NCI-H526 (cell line): ENCODE measurements at regions not wholly inside any gene's neighbourhood (a gene's known extent, or its start where the extent isn't known, plus 50 kb on each side); places are given as distances from the start of the nearest gene placed in this dataset.
"Not testable (repeated sequence)": the region's sequence is repeated elsewhere in the genome, so short reads cannot be mapped to it uniquely, and the experiment has no call there.

Experiments
- DNase-seq, 2 experiments: peaks; one replicate each; lab custom pipeline; 2025; lab: John Stamatoyannopoulos, UW

GRCh38 chr14:24744641-24745040 lies 110.7 kb upstream of the GZMB start:
- DNase-seq = no peak

- DNase-seq = no peak
Observed at GRCh38 chr14:24741871-24742270, 107.9 kb upstream of the GZMB start.

GRCh38 chr14:24735984-24736630 lies 102.1 kb upstream of the GZMB start:
- no peak for DNase-seq

GRCh38 chr14:24734917-24735500 lies 101.0 kb upstream of the GZMB start:
- DNase-seq = peak; percentile 16 to 67

GRCh38 chr14:24726480-24726879 lies 92.5 kb upstream of the GZMB start:
- no peak for DNase-seq

- DNase-seq = no peak
Observed at GRCh38 chr14:24725311-24725710, 91.3 kb upstream of the GZMB start.

GRCh38 chr14:24721775-24722174 lies 87.8 kb upstream of the GZMB start:
- no peak for DNase-seq

- no peak for DNase-seq
Observed at GRCh38 chr14:24715239-24715638, 81.2 kb upstream of the GZMB start.

GRCh38 chr14:24713404-24713803 lies 79.4 kb upstream of the GZMB start:
- no peak for DNase-seq

GRCh38 chr14:24712909-24713308 lies 78.9 kb upstream of the GZMB start:
- no peak for DNase-seq

- DNase-seq = no peak
Observed at GRCh38 chr14:24712374-24712773, 78.4 kb upstream of the GZMB start.

- DNase-seq = peak in 1 of 2 experiments; percentile 50
Observed at GRCh38 chr14:24710403-24711112, 76.6 kb upstream of the GZMB start.

- no peak for DNase-seq
Observed at GRCh38 chr14:24708684-24709083, 74.7 kb upstream of the GZMB start.

GRCh38 chr14:24706351-24706750 lies 72.4 kb upstream of the GZMB start:
- no peak for DNase-seq

- no peak for DNase-seq
Observed at GRCh38 chr14:24705840-24706239, 71.8 kb upstream of the GZMB start.

GRCh38 chr14:24701062-24701461 lies 67.1 kb upstream of the GZMB start:
- no peak for DNase-seq

GRCh38 chr14:24700511-24700910 lies 66.5 kb upstream of the GZMB start:
- no peak for DNase-seq

GRCh38 chr14:24699052-24699451 lies 65.1 kb upstream of the GZMB start:
- DNase-seq = no peak

GRCh38 chr14:24696280-24696920 lies 62.4 kb upstream of the GZMB start:
- DNase-seq = not testable (repeated sequence)

- no peak for DNase-seq
Observed at GRCh38 chr14:24695265-24696241, 61.6 kb upstream of the GZMB start.

- DNase-seq = no peak
Observed at GRCh38 chr14:24694680-24695079, 60.7 kb upstream of the GZMB start.

GRCh38 chr14:24693983-24694382 lies 60.0 kb upstream of the GZMB start:
- no peak for DNase-seq
